AG04449 (cell line): ENCODE measurements at regions not wholly inside any gene's neighbourhood (a gene's known extent, or its start where the extent isn't known, plus 50 kb on each side); places are given as distances from the start of the nearest gene placed in this dataset.

Experiments
- CTCF ChIA-PET: fragments of 350-600 bp; formaldehyde crosslinking; extraction: SDS; loops from one replicate; lab custom pipeline; 2021; ENCODE audit warnings: antibody characterized with exemption; lab: Yijun Ruan, JAX
- POLR2A ChIA-PET: fragments of 400-600, 350-600 bp; formaldehyde crosslinking; extraction: SDS; loops from one replicate; lab custom pipeline; 2020; ENCODE audit warnings: antibody characterized with exemption, inconsistent platforms; lab: Yijun Ruan, JAX
- DNase-seq: peaks from one replicate; pipeline ENCODE4 v3.0.0-alpha.2; 2010; ENCODE audit warnings: low read depth, low spot score
- H3K4me3 ChIP-seq: 2 replicates; pipeline ENCODE4 v1.5.1; 2011; ENCODE audit warnings: low read depth, mild to moderate bottlenecking, control low read depth, low read length
- CTCF ChIP-seq: IDR thresholded peaks from one replicate; pipeline ENCODE4 v1.5.1; 2011; ENCODE audit warnings: mild to moderate bottlenecking, moderate library complexity, low read length, control low read depth, inconsistent platforms; ENCODE audit not compliant: insufficient read depth; ENCODE audit errors: missing control alignments

- ChIA-PET CTCF (no interaction called here), POLR2A (no interaction called here)
- TF ChIP-seq CTCF: no peak
- no peak for DNase-seq
- no peak overlapping the region for H3K4me3 ChIP-seq
Measured at GRCh38 chr5:13464532-13465193, 479.8 kb downstream of the DNAH5 start.

GRCh38 chr5:13460587-13460986 lies 483.9 kb downstream of the DNAH5 start:
- H3K4me3 ChIP-seq: no peak overlapping the region
- TF ChIP-seq CTCF: no peak
- no peak for DNase-seq
- ChIA-PET POLR2A (no interaction called here), CTCF (no interaction called here)

GRCh38 chr5:13454050-13454449 lies 490.4 kb downstream of the DNAH5 start:
- no peak overlapping the region for H3K4me3 ChIP-seq
- TF ChIP-seq CTCF: no peak
- no peak for DNase-seq
- ChIA-PET POLR2A (no interaction called here), CTCF (no interaction called here)

GRCh38 chr5:13448843-13449242 lies 495.6 kb downstream of the DNAH5 start:
- CTCF ChIA-PET: no interaction called here
- TF ChIP-seq CTCF: no peak
- H3K4me3 ChIP-seq: no peak overlapping the region
- POLR2A ChIA-PET: no interaction called here
- DNase-seq: no peak

GRCh38 chr5:13439430-13439829 lies 505.1 kb downstream of the DNAH5 start:
- no peak for DNase-seq
- no peak overlapping the region for H3K4me3 ChIP-seq
- no peak for TF ChIP-seq CTCF
- CTCF ChIA-PET: no interaction called here
- POLR2A ChIA-PET: no interaction called here

- TF ChIP-seq CTCF: no peak
- POLR2A ChIA-PET: no interaction called here
- no peak overlapping the region for H3K4me3 ChIP-seq
- CTCF ChIA-PET: no interaction called here
- DNase-seq: no peak
Measured at GRCh38 chr5:13427827-13428557, 516.5 kb downstream of the DNAH5 start.
